SJSA1 (cell line): ENCODE measurements at regions not wholly inside any gene's neighbourhood (a gene's known extent, or its start where the extent isn't known, plus 50 kb on each side); places are given as distances from the start of the nearest gene placed in this dataset.

Source experiments
- DNase-seq, 2 experiments: peaks; one replicate each; pipeline ENCODE4 v3.0.0-alpha.2; 2015 to 2020; ENCODE audit warnings: low spot score in 2 of 2, low read depth in 1 of 2
- H3K27ac ChIP-seq: fragments of 250-450 bp; sonication (Bioruptor Pico); 2 replicates; pipeline ENCODE4 v1.5.1; 2020; ENCODE audit warnings: mild to moderate bottlenecking, moderate library complexity
- H3K27me3 ChIP-seq: fragments of 250-450 bp; sonication (Bioruptor Pico); replicated peaks from 2 replicates; pipeline ENCODE4 v1.5.1; 2020; ENCODE audit warnings: mild to moderate bottlenecking, moderate library complexity
- H3K36me3 ChIP-seq: fragments of 250-450 bp; sonication (Bioruptor Pico); 2 replicates; pipeline ENCODE4 v1.5.1; 2020; ENCODE audit warnings: mild to moderate bottlenecking
- H3K4me1 ChIP-seq: fragments of 250-450 bp; sonication (Bioruptor Pico); replicated peaks from 2 replicates; pipeline ENCODE4 v1.6.1; 2021; ENCODE audit warnings: mild to moderate bottlenecking
- H3K4me3 ChIP-seq: fragments of 250-450 bp; sonication (Bioruptor Pico); 2 replicates; pipeline ENCODE4 v1.5.1; 2020; ENCODE audit warnings: mild to moderate bottlenecking
- H3K9me3 ChIP-seq: fragments of 250-450 bp; sonication (Bioruptor Pico); replicated peaks from 2 replicates; pipeline ENCODE4 v1.5.1; 2020; ENCODE audit warnings: mild to moderate bottlenecking

DNA sequence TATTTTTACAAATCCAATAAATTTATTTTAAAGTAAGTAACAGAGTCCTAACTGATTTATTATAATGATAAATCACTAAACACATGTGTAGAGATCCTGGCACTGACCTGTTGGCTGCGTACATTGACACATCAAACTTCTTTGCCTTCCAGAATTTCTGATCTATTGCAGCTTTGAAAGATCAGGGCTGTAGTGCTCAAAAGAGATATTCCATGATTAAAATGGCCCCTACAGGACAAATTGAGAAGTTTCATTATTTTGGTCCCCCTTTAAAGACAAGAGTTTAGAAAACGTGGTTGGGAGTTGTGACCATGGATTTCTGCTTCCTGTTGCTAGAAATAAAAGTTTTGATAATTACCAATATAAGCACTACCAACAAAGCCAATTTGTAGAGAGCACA, 87.7 kb upstream of the PDK4 start:
- no peak for DNase-seq
- Histone ChIP-seq H3K27me3 (peaks cover 4% of the 10 kb centered on the region; the same call in 1 of the 2 replicates), H3K27ac (no peak overlapping the region), H3K9me3 (no peaks in the 10 kb centered on the region; the same call in 1 of the 2 replicates), H3K4me3 (no peak overlapping the region), H3K36me3 (no peaks in the 10 kb centered on the region), H3K4me1 (no peaks in the 10 kb centered on the region)

GRCh38 chr7:95682913-95683312, 86.6 kb upstream of the PDK4 start:
- Histone ChIP-seq H3K27ac (no peak overlapping the region), H3K9me3 (no peaks in the 10 kb centered on the region; the same call in 1 of the 2 replicates), H3K36me3 (no peaks in the 10 kb centered on the region), H3K4me1 (no peaks in the 10 kb centered on the region), H3K4me3 (no peak overlapping the region), H3K27me3 (peaks cover 7% of the 10 kb centered on the region; the same call in 1 of the 2 replicates)
- no peak for DNase-seq

DNA sequence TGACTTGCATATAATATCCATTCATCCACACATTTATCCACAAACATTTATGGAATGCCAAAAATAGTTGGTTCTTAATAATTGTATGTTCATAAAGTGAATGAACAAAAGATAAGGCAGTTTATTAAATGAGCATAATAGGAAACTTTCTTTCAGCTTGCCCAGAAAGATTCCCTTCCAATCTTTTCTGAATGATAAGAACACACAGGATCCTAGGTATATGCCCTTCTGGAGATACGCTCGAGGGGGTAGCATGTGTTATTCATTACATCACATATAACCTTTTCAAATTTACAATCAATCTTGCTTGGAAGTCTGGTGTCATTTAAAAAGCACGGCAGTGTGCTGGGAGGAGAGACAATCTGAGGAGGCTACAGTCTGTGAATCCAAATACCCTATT, 80.4 kb upstream of the PDK4 start:
- no peaks in the 10 kb centered on the region for H3K4me1 ChIP-seq
- H3K27me3 ChIP-seq: peaks cover 8% of the 10 kb centered on the region
- no peaks in the 10 kb centered on the region for H3K36me3 ChIP-seq
- no peak overlapping the region for H3K4me3 ChIP-seq
- no peak for DNase-seq
- H3K9me3 ChIP-seq: no peaks in the 10 kb centered on the region; the same call in 1 of the 2 replicates
- no peak overlapping the region for H3K27ac ChIP-seq

- Histone ChIP-seq H3K27me3 (peaks cover 8% of the 10 kb centered on the region), H3K4me1 (no peaks in the 10 kb centered on the region), H3K9me3 (no peaks in the 10 kb centered on the region), H3K36me3 (no peaks in the 10 kb centered on the region), H3K4me3 (no peak overlapping the region), H3K27ac (no peak overlapping the region)
- DNase-seq: no peak
Measured at GRCh38 chr7:95675632-95676031, 79.3 kb upstream of the PDK4 start.

GRCh38 chr7:95675016-95675415, 78.7 kb upstream of the PDK4 start:
- no peak for DNase-seq
- Histone ChIP-seq H3K27me3 (peaks cover 8% of the 10 kb centered on the region), H3K4me3 (no peak overlapping the region), H3K4me1 (no peaks in the 10 kb centered on the region), H3K36me3 (no peaks in the 10 kb centered on the region), H3K27ac (no peak overlapping the region), H3K9me3 (no peaks in the 10 kb centered on the region)

- no peaks in the 10 kb centered on the region for H3K36me3 ChIP-seq
Measured at GRCh38 chr7:95674101-95674500, 77.8 kb upstream of the PDK4 start.

DNA sequence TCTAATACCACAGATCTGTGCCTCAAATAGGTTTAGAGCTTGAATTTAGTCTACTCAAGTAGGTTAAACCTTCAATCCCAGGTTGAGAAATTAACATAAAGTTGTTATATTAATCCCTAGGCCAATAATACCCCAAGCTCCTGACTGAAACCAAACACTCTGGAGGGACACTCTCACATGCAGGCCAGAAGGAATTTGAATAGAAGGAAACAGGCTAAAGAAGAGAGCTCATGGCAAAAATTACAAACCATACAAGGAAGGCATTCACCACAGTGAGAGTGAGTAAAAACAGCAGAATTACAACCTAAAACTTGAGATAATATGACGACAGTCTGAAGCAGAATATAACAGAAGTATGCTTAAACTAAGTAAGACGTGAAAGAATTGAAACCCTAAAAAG, 76.1 kb upstream of the PDK4 start:
- no peaks in the 10 kb centered on the region for H3K9me3 ChIP-seq

More at GRCh38 chr7:95674101-95674500, 77.8 kb upstream of the PDK4 start:
- no peak for DNase-seq
- no peaks in the 10 kb centered on the region for H3K4me1 ChIP-seq
- H3K9me3 ChIP-seq: no peaks in the 10 kb centered on the region
- H3K27ac ChIP-seq: no peak overlapping the region
- peaks cover 8% of the 10 kb centered on the region for H3K27me3 ChIP-seq
- H3K4me3 ChIP-seq: no peak overlapping the region

GRCh38 chr7:95669513-95669912, 73.2 kb upstream of the PDK4 start:
- H3K27me3 ChIP-seq: peaks cover 5% of the 10 kb centered on the region
- no peaks in the 10 kb centered on the region for H3K36me3 ChIP-seq
- no peak for DNase-seq
- no peaks in the 10 kb centered on the region for H3K9me3 ChIP-seq
- H3K4me3 ChIP-seq: no peak overlapping the region
- no peak overlapping the region for H3K27ac ChIP-seq
- H3K4me1 ChIP-seq: no peaks in the 10 kb centered on the region

More for the DNA sequence above, 76.1 kb upstream of the PDK4 start:
- H3K4me3 ChIP-seq: no peak overlapping the region
- no peaks in the 10 kb centered on the region for H3K36me3 ChIP-seq
- H3K27me3 ChIP-seq: peaks cover 5% of the 10 kb centered on the region
- no peak overlapping the region for H3K27ac ChIP-seq
- no peaks in the 10 kb centered on the region for H3K4me1 ChIP-seq
- DNase-seq: no peak

DNA sequence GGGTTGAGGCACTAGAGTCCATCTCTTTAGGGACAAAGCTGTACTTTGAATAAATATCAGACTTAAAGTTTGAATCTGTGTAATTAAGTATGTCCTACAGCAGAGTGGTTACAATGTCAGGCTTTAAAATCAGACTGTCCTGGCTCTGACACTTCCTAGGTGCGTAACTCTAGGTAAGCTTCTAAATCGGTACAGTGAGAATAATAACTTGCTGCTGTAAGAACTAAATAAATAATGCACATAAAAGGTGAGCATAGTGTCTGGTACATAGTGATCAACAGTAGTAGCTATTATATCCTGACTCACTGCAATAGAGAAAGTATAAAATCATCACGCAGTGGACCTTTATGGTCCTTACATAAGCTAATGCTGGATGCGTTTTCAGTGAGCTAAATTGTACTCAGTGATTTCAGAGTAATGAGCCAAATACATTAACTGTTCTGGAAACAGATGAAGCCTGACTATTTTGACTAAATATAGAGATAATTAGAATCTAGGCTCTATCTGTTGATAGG, 72.2 kb upstream of the PDK4 start:
- H3K9me3 ChIP-seq: no peaks in the 10 kb centered on the region
- H3K27ac ChIP-seq: no peak overlapping the region

DNA sequence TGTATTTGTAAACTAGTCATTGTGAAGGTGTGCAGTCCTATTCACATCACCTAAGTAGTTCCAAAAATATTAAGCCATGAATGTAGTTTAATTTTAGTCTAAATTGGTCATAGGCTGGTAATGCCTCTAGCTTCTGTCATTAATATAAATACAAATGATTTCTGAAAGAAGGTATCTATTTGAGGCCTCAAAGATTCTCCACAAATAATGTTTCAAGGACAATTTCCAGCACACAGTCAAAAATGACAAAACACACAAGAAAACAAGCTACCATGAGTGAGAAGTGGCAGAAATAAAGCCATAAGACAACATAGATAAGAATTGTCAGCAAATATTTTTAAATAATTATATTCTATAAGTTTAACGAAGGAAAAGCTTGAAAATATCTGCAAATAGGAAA, 66.7 kb upstream of the PDK4 start:
- H3K27me3 ChIP-seq: no peaks in the 10 kb centered on the region
- DNase-seq: no peak
- H3K27ac ChIP-seq: no peak overlapping the region
- H3K36me3 ChIP-seq: no peaks in the 10 kb centered on the region
- no peaks in the 10 kb centered on the region for H3K4me1 ChIP-seq
- no peaks in the 10 kb centered on the region for H3K9me3 ChIP-seq
- H3K4me3 ChIP-seq: no peak overlapping the region

More for the DNA sequence above, 72.2 kb upstream of the PDK4 start:
- Histone ChIP-seq H3K36me3 (no peaks in the 10 kb centered on the region), H3K4me1 (no peaks in the 10 kb centered on the region), H3K4me3 (no peak overlapping the region), H3K27me3 (no peaks in the 10 kb centered on the region)
- no peak for DNase-seq

DNA sequence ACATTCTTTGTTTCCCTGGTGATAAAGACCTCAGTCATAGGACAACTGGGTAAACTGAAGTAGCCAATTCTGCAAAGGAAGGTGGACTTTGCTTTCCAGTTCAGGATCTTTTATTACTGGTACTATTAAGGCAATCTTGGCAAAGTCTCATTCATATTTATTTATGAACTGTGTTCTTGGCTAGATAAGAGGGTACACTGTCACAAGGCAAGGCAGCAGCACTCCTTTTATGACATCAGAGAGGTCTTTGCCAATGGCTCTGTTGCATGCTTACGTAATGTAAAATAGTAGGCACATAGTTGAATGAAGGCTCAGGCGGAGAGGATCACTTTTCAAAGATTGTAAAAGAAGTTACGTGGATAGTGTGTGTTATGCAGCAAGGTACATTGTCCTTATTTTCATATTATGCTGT, 63.7 kb upstream of the PDK4 start:
- no peaks in the 10 kb centered on the region for H3K27me3 ChIP-seq
- H3K9me3 ChIP-seq: no peaks in the 10 kb centered on the region
- H3K27ac ChIP-seq: no peak overlapping the region
- H3K4me3 ChIP-seq: no peak overlapping the region
- no peaks in the 10 kb centered on the region for H3K36me3 ChIP-seq
- DNase-seq: no peak
- no peaks in the 10 kb centered on the region for H3K4me1 ChIP-seq

DNA sequence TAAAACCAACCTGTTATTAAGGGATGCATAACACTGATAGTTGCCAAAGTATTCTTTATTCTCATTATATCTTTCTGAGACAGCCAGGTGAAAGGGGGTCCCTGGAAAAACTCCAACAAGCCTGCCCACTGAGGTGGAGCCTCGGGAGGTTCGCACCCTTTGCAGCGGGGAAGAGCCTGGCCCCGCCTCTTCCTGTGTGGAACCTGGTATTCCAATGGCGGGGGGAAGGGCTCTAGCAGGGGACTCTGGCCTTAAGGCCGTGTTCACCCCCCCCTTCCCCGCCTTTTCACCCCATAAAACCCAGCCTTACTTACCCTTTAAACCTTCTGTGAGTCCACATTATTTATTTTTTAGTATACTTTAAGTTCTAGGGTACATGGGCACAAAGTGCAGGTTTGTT, 62.4 kb upstream of the PDK4 start:
- Histone ChIP-seq H3K27ac (no peak overlapping the region), H3K36me3 (no peaks in the 10 kb centered on the region), H3K9me3 (no peaks in the 10 kb centered on the region), H3K4me3 (no peak overlapping the region), H3K4me1 (no peaks in the 10 kb centered on the region), H3K27me3 (no peaks in the 10 kb centered on the region; the same call in 1 of the 2 replicates)
- no peak for DNase-seq

DNA sequence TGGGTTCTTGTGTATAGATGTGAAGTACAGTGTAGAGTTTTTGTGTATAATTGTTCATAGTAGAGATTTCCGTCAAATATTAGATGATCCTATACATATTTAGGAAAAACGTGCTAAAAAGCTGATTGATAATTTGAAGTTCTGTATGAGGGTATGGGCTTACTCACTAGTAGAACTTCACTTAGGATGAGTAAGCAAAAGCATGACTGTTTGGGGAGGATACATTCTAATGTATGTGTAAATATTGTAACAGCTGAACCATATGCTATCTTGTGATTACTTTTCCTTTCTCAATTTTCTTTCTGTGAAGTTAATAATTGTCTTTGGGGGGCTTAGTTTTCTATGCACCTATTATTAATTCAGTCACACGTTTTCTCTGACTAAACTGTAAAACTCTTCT, 53.2 kb upstream of the PDK4 start:
- DNase-seq: no peak
- Histone ChIP-seq H3K27ac (no peak overlapping the region), H3K36me3 (no peaks in the 10 kb centered on the region), H3K9me3 (no peaks in the 10 kb centered on the region), H3K4me1 (no peaks in the 10 kb centered on the region), H3K27me3 (peaks cover 3% of the 10 kb centered on the region; the same call in 1 of the 2 replicates), H3K4me3 (no peak overlapping the region)

- no peak for DNase-seq
- no peak overlapping the region for H3K27ac ChIP-seq
- H3K36me3 ChIP-seq: no peaks in the 10 kb centered on the region
- H3K9me3 ChIP-seq: no peaks in the 10 kb centered on the region
- no peaks in the 10 kb centered on the region for H3K4me1 ChIP-seq
- no peak overlapping the region for H3K4me3 ChIP-seq
- peaks cover 12% of the 10 kb centered on the region for H3K27me3 ChIP-seq
Measured at GRCh38 chr7:95646350-95646749, 50.0 kb upstream of the PDK4 start.
